Stimulated activated CD4-positive, alpha-beta T cell treated with anti-CD3 and anti-CD28 coated beads, Interleukin-1b, Interleukin-23, amount 100 ng/mL, for 24 hours (primary cell): ENCODE measurements at regions not wholly inside any gene's neighbourhood (a gene's known extent, or its start where the extent isn't known, plus 50 kb on each side); places are given as distances from the start of the nearest gene placed in this dataset.

Experiments
- DNase-seq, 4 experiments: peaks; one replicate each; pipeline ENCODE4 v3.0.0-alpha.2; 2020; ENCODE audit warnings: low read depth in 4 of 4, low spot score in 1 of 4

- no peak for DNase-seq
These were observed 67.5 kb upstream of the PWP1 start for GRCh38 chr12:107618106-107618505.

- DNase-seq = no peak
These were observed 65.8 kb upstream of the PWP1 start for GRCh38 chr12:107619831-107620230.

GRCh38 chr12:107622001-107622400 lies 63.6 kb upstream of the PWP1 start:
- no peak for DNase-seq

GRCh38 chr12:107624493-107624892 lies 61.1 kb upstream of the PWP1 start:
- DNase-seq = no peak

DNA sequence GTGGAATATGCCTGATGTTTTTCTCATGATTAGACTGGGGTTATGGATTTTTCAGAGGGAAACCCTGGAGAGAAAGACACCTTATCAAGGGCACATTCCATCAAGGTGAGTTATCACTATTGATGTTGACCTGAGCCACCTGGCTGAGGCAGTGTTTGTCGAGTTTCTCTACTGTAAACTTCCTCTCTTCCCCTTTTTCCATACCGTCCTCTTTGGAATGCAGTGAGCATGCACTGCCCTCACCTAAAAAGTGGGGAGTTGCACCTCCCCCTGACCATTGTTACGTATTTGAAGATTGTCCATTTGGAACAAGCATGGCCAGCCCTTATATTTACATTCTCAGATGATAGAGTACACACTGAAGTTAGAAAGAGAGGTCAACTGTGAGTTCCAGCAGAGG lies 53.9 kb upstream of the PWP1 start:
- no peak for DNase-seq

DNA sequence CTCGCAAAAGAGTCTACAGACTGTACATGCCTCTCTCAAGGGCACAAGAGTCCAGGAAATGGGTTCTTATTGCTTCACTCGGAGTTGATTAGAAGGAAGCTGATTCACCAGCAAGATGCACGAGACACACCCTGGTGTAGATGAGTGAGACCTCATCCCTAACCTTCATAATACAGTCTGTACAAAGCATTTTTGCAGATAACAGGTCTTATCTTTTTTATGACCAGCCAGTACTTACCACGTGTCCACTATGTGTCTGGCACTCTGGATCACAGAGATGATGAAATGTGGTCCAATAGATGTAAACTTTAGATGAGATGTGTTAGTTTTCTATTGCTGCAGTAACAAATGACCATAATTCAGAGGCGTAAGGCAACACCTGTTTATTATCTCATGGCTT lies 53.4 kb upstream of the PWP1 start:
- no peak for DNase-seq

- DNase-seq = no peak
These were observed 51.1 kb upstream of the PWP1 start for GRCh38 chr12:107634530-107634929.

GRCh38 chr12:107635139-107635538 lies 50.5 kb upstream of the PWP1 start:
- no peak for DNase-seq
